Activated naive CD4-positive, alpha-beta T cell treated with anti-CD3 and anti-CD28 coated beads, Interleukin-2, amount 50 U/mL, for 24 hours (primary cell): ENCODE measurements at regions not wholly inside any gene's neighbourhood (a gene's known extent, or its start where the extent isn't known, plus 50 kb on each side); places are given as distances from the start of the nearest gene placed in this dataset.

Source experiments
- H3K27ac Mint-ChIP-seq: one replicate; pipeline ENCODE4 v1.8.0; 2021; ENCODE audit warnings: mild to moderate bottlenecking, mixed read lengths
- H3K27me3 Mint-ChIP-seq: one replicate; pipeline ENCODE4 v1.8.0; 2021; ENCODE audit warnings: mixed read lengths
- H3K36me3 Mint-ChIP-seq: one replicate; pipeline ENCODE4 v1.8.0; 2021; ENCODE audit warnings: mixed read lengths
- H3K4me1 Mint-ChIP-seq: one replicate; pipeline ENCODE4 v1.8.0; 2021; ENCODE audit warnings: mixed read lengths
- H3K4me3 Mint-ChIP-seq: one replicate; pipeline ENCODE4 v1.8.0; 2021; ENCODE audit warnings: mild to moderate bottlenecking, mixed read lengths
- H3K9me3 Mint-ChIP-seq: one replicate; pipeline ENCODE4 v1.8.0; 2021; ENCODE audit warnings: mixed read lengths

GRCh38 chr1:235925016-235925415 is 58.3 kb upstream of the LYST start:
- Mint-ChIP-seq H3K36me3 (no peaks in the 10 kb centered on the region), H3K27ac (no peak overlapping the region), H3K4me1 (peaks cover 22% of the 10 kb centered on the region), H3K4me3 (no peak overlapping the region), H3K9me3 (no peaks in the 10 kb centered on the region), H3K27me3 (no peaks in the 10 kb centered on the region)

GRCh38 chr1:235923466-235924021 is 56.8 kb upstream of the LYST start:
- no peaks in the 10 kb centered on the region for H3K27me3 Mint-ChIP-seq
- H3K4me3 Mint-ChIP-seq = no peak overlapping the region
- H3K27ac Mint-ChIP-seq = peak overlapping the region; percentile 21
- H3K36me3 Mint-ChIP-seq = no peaks in the 10 kb centered on the region
- peaks cover 30% of the 10 kb centered on the region for H3K4me1 Mint-ChIP-seq
- no peaks in the 10 kb centered on the region for H3K9me3 Mint-ChIP-seq

- Mint-ChIP-seq H3K36me3 (no peaks in the 10 kb centered on the region), H3K27ac (no peak overlapping the region), H3K4me1 (peaks cover 47% of the 10 kb centered on the region), H3K9me3 (no peaks in the 10 kb centered on the region), H3K27me3 (no peaks in the 10 kb centered on the region), H3K4me3 (no peak overlapping the region)
These were observed 54.1 kb upstream of the LYST start for GRCh38 chr1:235920596-235921375.

GRCh38 chr1:235919833-235920441 is 53.2 kb upstream of the LYST start:
- peaks cover 51% of the 10 kb centered on the region for H3K4me1 Mint-ChIP-seq
- no peaks in the 10 kb centered on the region for H3K9me3 Mint-ChIP-seq
- H3K27ac Mint-ChIP-seq = peak overlapping the region; percentile 59
- no peaks in the 10 kb centered on the region for H3K27me3 Mint-ChIP-seq
- H3K36me3 Mint-ChIP-seq = no peaks in the 10 kb centered on the region
- H3K4me3 Mint-ChIP-seq = no peak overlapping the region

GRCh38 chr1:235919127-235919832 is 52.6 kb upstream of the LYST start:
- Mint-ChIP-seq H3K9me3 (no peaks in the 10 kb centered on the region), H3K4me3 (no peak overlapping the region), H3K27ac (no peak overlapping the region), H3K27me3 (no peaks in the 10 kb centered on the region), H3K36me3 (no peaks in the 10 kb centered on the region), H3K4me1 (peaks cover 49% of the 10 kb centered on the region)

- Mint-ChIP-seq H3K4me1 (peaks cover 41% of the 10 kb centered on the region), H3K4me3 (no peak overlapping the region), H3K27me3 (no peaks in the 10 kb centered on the region), H3K36me3 (no peaks in the 10 kb centered on the region), H3K9me3 (no peaks in the 10 kb centered on the region), H3K27ac (no peak overlapping the region)
These were observed 51.8 kb upstream of the LYST start for GRCh38 chr1:235918465-235918864.

- Mint-ChIP-seq H3K9me3 (no peaks in the 10 kb centered on the region), H3K27me3 (no peaks in the 10 kb centered on the region), H3K36me3 (no peaks in the 10 kb centered on the region), H3K4me3 (no peak overlapping the region), H3K4me1 (peaks cover 37% of the 10 kb centered on the region), H3K27ac (no peak overlapping the region)
These were observed 51.3 kb upstream of the LYST start for GRCh38 chr1:235918032-235918431.

GRCh38 chr1:235917267-235917811 is 50.6 kb upstream of the LYST start:
- H3K36me3 Mint-ChIP-seq = no peaks in the 10 kb centered on the region
- H3K4me3 Mint-ChIP-seq = peak overlapping the region; percentile 20
- peak overlapping the region; percentile 95 for H3K27ac Mint-ChIP-seq
- H3K9me3 Mint-ChIP-seq = no peaks in the 10 kb centered on the region
- H3K27me3 Mint-ChIP-seq = no peaks in the 10 kb centered on the region
- peaks cover 31% of the 10 kb centered on the region for H3K4me1 Mint-ChIP-seq
